GM12878 (cell line): ENCODE measurements at regions not wholly inside any gene's neighbourhood (a gene's known extent, or its start where the extent isn't known, plus 50 kb on each side); places are given as distances from the start of the nearest gene placed in this dataset.

Experiments
- ATAC-seq: fragments of 200-7000 bp; cut with Tn5 transposase; 3 replicates; pipeline ENCODE4 v1.9.1; 2020; ENCODE audit warnings: mild to moderate bottlenecking, moderate library complexity
- BruUV-seq: library from RNA; stranded (reverse); fragments of 400-500 nt; replicated peaks from 2 replicates; lab custom pipeline; 2021; lab: Mats Ljungman, UMichigan
- CTCF ChIA-PET: fragments of 300-600 bp; sonication (Branson Sonifier 250); formaldehyde crosslinking; extraction: SDS; loops from one replicate; lab custom pipeline; 2021; ENCODE audit warnings: inconsistent platforms; lab: Yijun Ruan, JAX
- POLR2A ChIA-PET: fragments of 350-600 bp; formaldehyde crosslinking; extraction: SDS; loops from one replicate; lab custom pipeline; 2021; ENCODE audit warnings: inconsistent platforms; lab: Charles Lee
- RAD21 ChIA-PET: fragments of 300-600 bp; sonication (Branson Sonifier 250); formaldehyde crosslinking; loops from one replicate; lab custom pipeline; 2023; ENCODE audit warnings: antibody characterized with exemption; ENCODE audit not compliant: unreplicated experiment; lab: Charles Lee
- SMC1A ChIA-PET: fragments of 300-600 bp; sonication (Branson Sonifier 250); formaldehyde crosslinking; loops from one replicate; lab custom pipeline; 2023; ENCODE audit not compliant: unreplicated experiment, uncharacterized antibody; lab: Charles Lee
- DNase-seq: peaks from one replicate; pipeline ENCODE4 v3.0.0-alpha.2; 2011; ENCODE audit warnings: low read depth, low spot score
- FAIRE-seq: peaks from 3 replicates; lab custom pipeline; 2011; peaks lifted over from hg19 to GRCh38; lab: Jason Lieb, UNC
- H2AFZ ChIP-seq: 2 replicates; pipeline ENCODE4 v1.6.0; 2011; ENCODE audit warnings: low read depth, low read length, control low read depth; ENCODE audit not compliant: control insufficient read depth
- H3K27ac ChIP-seq: 2 replicates; pipeline ENCODE4 v1.5.1; 2011; ENCODE audit warnings: control low read depth; ENCODE audit not compliant: control insufficient read depth, insufficient read depth
- H3K27me3 ChIP-seq, 2 experiments: replicated peaks in 1 of 2; 2 replicates each; pipeline versions ENCODE4 v1.6.0 to v1.6.1; 2011; ENCODE audit warnings: low read length in 1 of 2; ENCODE audit not compliant: control insufficient read depth in 2 of 2, insufficient read depth in 2 of 2
- H3K36me3 ChIP-seq, 2 experiments: 2 replicates each; pipeline ENCODE4 v1.5.1; 2011; ENCODE audit warnings: low read length in 1 of 2; ENCODE audit not compliant: control insufficient read depth in 2 of 2, insufficient read depth in 2 of 2
- H3K4me1 ChIP-seq: 2 replicates; pipeline ENCODE4 v1.6.1; 2011; ENCODE audit warnings: mild to moderate bottlenecking, low read length, moderate library complexity, mixed read lengths; ENCODE audit not compliant: control insufficient read depth, insufficient read depth
- H3K4me2 ChIP-seq: 2 replicates; pipeline ENCODE4 v1.6.0; 2011; ENCODE audit warnings: control low read depth; ENCODE audit not compliant: control insufficient read depth, insufficient read depth
- H3K4me3 ChIP-seq: fragments of 200-600 bp; sonication (generic); 2 replicates; pipeline ENCODE4 v1.5.1; 2016
- H3K79me2 ChIP-seq: 2 replicates; pipeline ENCODE4 v1.6.0; 2011; ENCODE audit warnings: low read length; ENCODE audit not compliant: control insufficient read depth, insufficient read depth
- H3K9ac ChIP-seq: 2 replicates; pipeline ENCODE4 v1.8.0; 2011; ENCODE audit warnings: low read length, control low read depth, mixed read lengths; ENCODE audit not compliant: control insufficient read depth, insufficient read depth
- H3K9me3 ChIP-seq: replicated peaks from 3 replicates; pipeline ENCODE4 v1.5.1; 2011; ENCODE audit warnings: mild to moderate bottlenecking, low read length; ENCODE audit not compliant: control insufficient read depth, insufficient read depth
- H4K20me1 ChIP-seq: 2 replicates; pipeline ENCODE4 v1.6.0; 2011; ENCODE audit not compliant: control insufficient read depth, insufficient read depth
- BACH1 ChIP-seq: fragments of 450-650 bp; IDR thresholded peaks from 2 replicates; pipeline ENCODE4 v1.6.1; 2017; ENCODE audit warnings: mild to moderate bottlenecking, borderline replicate concordance
- BRCA1 ChIP-seq: IDR thresholded peaks from 2 replicates; pipeline ENCODE4 v1.6.1; 2011; ENCODE audit warnings: low read depth, low read length, improper control_type of control experiment
- KLF5 ChIP-seq: fragments of 450-650 bp; IDR thresholded peaks from 2 replicates; pipeline ENCODE4 v1.6.1; 2014; ENCODE audit warnings: mild to moderate bottlenecking; ENCODE audit not compliant: partially characterized antibody
- MTA3 ChIP-seq: IDR thresholded peaks from 2 replicates; pipeline ENCODE4 v1.6.1; 2012; ENCODE audit warnings: low read length, inconsistent platforms, borderline replicate concordance
- NBN ChIP-seq: fragments of 450-650 bp; IDR thresholded peaks from 2 replicates; pipeline ENCODE4 v1.6.1; 2016
- NR2C2 ChIP-seq: IDR thresholded peaks from 2 replicates; pipeline ENCODE4 v1.6.1; 2011; ENCODE audit warnings: borderline replicate concordance, low read depth; ENCODE audit not compliant: control insufficient read depth, insufficient read length
- POU2F2 ChIP-seq: IDR thresholded peaks from 3 replicates; pipeline ENCODE4 v1.6.1; 2011; ENCODE audit warnings: low read depth, mild to moderate bottlenecking, low read length, borderline replicate concordance
- RAD21 ChIP-seq: IDR thresholded peaks from 2 replicates; pipeline ENCODE4 v1.6.1; 2011; ENCODE audit warnings: mild to moderate bottlenecking, low read depth, low read length, moderate library complexity; ENCODE audit not compliant: insufficient read depth
- RCOR1 ChIP-seq: conservative IDR thresholded peaks from 2 replicates; pipeline ENCODE4 v1.6.1; 2012; ENCODE audit warnings: low read depth, low read length, improper control_type of control experiment
- SIN3A ChIP-seq: IDR thresholded peaks from 2 replicates; pipeline ENCODE4 v1.6.1; 2012; ENCODE audit warnings: low read depth, low read length, improper control_type of control experiment
- SREBF1 ChIP-seq: IDR thresholded peaks from 2 replicates; pipeline ENCODE4 v1.6.1; 2012; ENCODE audit warnings: mild to moderate bottlenecking, low read length
- SUPT20H ChIP-seq: IDR thresholded peaks from 2 replicates; pipeline ENCODE4 v1.6.1; 2011; ENCODE audit warnings: low read depth, mild to moderate bottlenecking, low read length, moderate library complexity, borderline replicate concordance; ENCODE audit not compliant: control insufficient read depth
- TARDBP ChIP-seq: IDR thresholded peaks from 2 replicates; pipeline ENCODE4 v1.6.1; 2016; ENCODE audit warnings: borderline replicate concordance
- WGBS: methylation state at CpG from one replicate; pipeline ENCODE4 v1.1.6; 2016; ENCODE audit warnings: low lambda C conversion rate; ENCODE audit not compliant: insufficient replicate concordance, insufficient coverage; ENCODE audit errors: missing lambda C conversion rate; 5-methylcytosine and 5-hydroxymethylcytosine counted together
- in situ Hi-C: fragments of 300-500 bp; cut with MboI; formaldehyde crosslinking; loops from 9 replicates; pipeline ENCODE4 v1.14.3; 2018; ENCODE audit warnings: mixed read lengths
- intact Hi-C: fragments of 100-400 bp; cut with micrococcal nuclease; formaldehyde crosslinking; loops from one replicate; pipeline ENCODE4 v1.14.2; 2022; ENCODE audit not compliant: unreplicated experiment
- TF ChIP-seq, protein P1 (sequence below): fragments of 450-650 bp; IDR thresholded peaks from 2 replicates; pipeline ENCODE4 v1.6.1; 2016; ENCODE audit warnings: mild to moderate bottlenecking
- TF ChIP-seq, protein P2 (sequence below): IDR thresholded peaks from 2 replicates; pipeline ENCODE4 v1.6.1; 2011; ENCODE audit warnings: mild to moderate bottlenecking, low read depth, low read length, moderate library complexity; ENCODE audit not compliant: insufficient replicate concordance
- TF ChIP-seq, protein P3 (sequence below): IDR thresholded peaks from 2 replicates; pipeline ENCODE4 v1.6.1; 2011; ENCODE audit warnings: low read depth, low read length, improper control_type of control experiment, borderline replicate concordance
- TF ChIP-seq, protein P4 (sequence below), 3 experiments: IDR thresholded peaks in 2 of 3; conservative IDR thresholded peaks in 1 of 3; 2 replicates each; pipeline ENCODE4 v1.5.1; 2011; ENCODE audit warnings: low read depth in 3 of 3, low read length in 3 of 3, mild to moderate bottlenecking in 3 of 3, control low read depth in 2 of 3, moderate library complexity in 2 of 3, inconsistent platforms in 1 of 3, mixed read lengths in 1 of 3; ENCODE audit not compliant: control insufficient read depth in 2 of 3, insufficient read depth in 1 of 3; ENCODE audit errors: extremely low read depth in 1 of 3
- TF ChIP-seq, protein P5 (sequence below): IDR thresholded peaks from 2 replicates; pipeline ENCODE4 v1.6.1; 2011; ENCODE audit warnings: low read depth, mild to moderate bottlenecking, low read length, moderate library complexity, borderline replicate concordance; ENCODE audit errors: extremely low read depth

DNA sequence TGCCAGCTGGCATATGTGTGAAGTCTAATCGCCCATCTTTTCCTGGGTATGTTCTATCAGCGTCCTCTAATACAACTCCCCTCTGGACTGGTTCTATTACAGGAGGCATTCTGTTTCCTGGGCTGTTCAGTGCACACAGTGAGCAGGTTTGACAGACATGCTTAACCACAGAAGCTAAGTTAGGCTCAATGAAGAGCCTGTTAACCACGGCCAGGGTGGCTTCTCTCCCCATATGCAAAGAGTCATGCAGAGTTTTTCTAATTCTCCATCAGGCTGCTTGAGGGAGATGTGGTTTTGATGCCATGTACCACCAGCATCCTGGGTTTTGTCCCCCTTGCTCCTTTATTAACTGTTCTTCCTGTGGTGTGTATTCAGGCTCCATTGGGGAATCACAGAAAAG lies 57.2 kb upstream of the ALOX12 start:
- in situ Hi-C loops (no loop called here), intact Hi-C loops (loop anchor here (10.0 kb wide), 1 partner anchor 64 kb away; no protein-coding TSS in a partner anchor)
- Histone ChIP-seq H2AFZ (no peak overlapping the region; the same call in 1 of the 2 replicates), H3K4me1 (peaks cover 2% of the 10 kb centered on the region; the same call in 1 of the 2 replicates), H3K4me2 (0 out of 2 replicates have a peak overlapping the region, but pooled peaks have one; percentile 11), H3K9ac (no peak overlapping the region), H4K20me1 (no peaks in the 10 kb centered on the region), H3K27ac (no peak overlapping the region), H3K4me3 (no peak overlapping the region), H3K79me2 (no peaks in the 10 kb centered on the region), H3K27me3 (no peaks in the 10 kb centered on the region; a peak in 1 of 4 replicates), H3K36me3 (no peaks in the 10 kb centered on the region), H3K9me3 (peaks cover 3% of the 10 kb centered on the region; the same call in 1 of the 3 replicates)
- DNase-seq (peak; percentile 8), FAIRE-seq (peak; percentile 75), ATAC-seq (peak; percentile 50; the same call in 2 of the 3 replicates)
- no TSS peak for BruUV-seq
- RAD21 ChIA-PET = interaction anchor here (0.8 to 1.7 kb wide), 2 partner anchors 10 to 66 kb away, joined by 3 to 7 read pairs; no protein-coding TSS in a partner anchor
- POLR2A ChIA-PET = interaction anchor here (0.7 kb wide), 2 partner anchors 125 to 126 kb away, joined by 4 read pairs; no protein-coding TSS in a partner anchor
- 21% methylated on average over 3 of the region's 3 CpGs for WGBS
- CTCF ChIA-PET = interaction anchor here (0.8 to 1.1 kb wide), 6 partner anchors 24 to 259 kb away, joined by 3 to 4 read pairs (median 4); no protein-coding TSS in a partner anchor
- SMC1A ChIA-PET = interaction anchor here (0.8 to 1.0 kb wide), 2 partner anchors 28 to 66 kb away, joined by 3 read pairs; no protein-coding TSS in a partner anchor
- TF ChIP-seq SIN3A (no peak), SREBF1 (no peak), RAD21 (no peak), SUPT20H (no peak), BACH1 (no peak), POU2F2 (peak; percentile 53; the same call in 1 of the 3 replicates), RCOR1 (no peak), NBN (no peak), KLF5 (no peak), NR2C2 (no peak), TARDBP (no peak), BRCA1 (no peak), MTA3 (no peak)
- TF ChIP-seq, protein P1, sequence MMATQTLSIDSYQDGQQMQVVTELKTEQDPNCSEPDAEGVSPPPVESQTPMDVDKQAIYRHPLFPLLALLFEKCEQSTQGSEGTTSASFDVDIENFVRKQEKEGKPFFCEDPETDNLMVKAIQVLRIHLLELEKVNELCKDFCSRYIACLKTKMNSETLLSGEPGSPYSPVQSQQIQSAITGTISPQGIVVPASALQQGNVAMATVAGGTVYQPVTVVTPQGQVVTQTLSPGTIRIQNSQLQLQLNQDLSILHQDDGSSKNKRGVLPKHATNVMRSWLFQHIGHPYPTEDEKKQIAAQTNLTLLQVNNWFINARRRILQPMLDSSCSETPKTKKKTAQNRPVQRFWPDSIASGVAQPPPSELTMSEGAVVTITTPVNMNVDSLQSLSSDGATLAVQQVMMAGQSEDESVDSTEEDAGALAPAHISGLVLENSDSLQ = peak; percentile 86
- TF ChIP-seq, protein P2, sequence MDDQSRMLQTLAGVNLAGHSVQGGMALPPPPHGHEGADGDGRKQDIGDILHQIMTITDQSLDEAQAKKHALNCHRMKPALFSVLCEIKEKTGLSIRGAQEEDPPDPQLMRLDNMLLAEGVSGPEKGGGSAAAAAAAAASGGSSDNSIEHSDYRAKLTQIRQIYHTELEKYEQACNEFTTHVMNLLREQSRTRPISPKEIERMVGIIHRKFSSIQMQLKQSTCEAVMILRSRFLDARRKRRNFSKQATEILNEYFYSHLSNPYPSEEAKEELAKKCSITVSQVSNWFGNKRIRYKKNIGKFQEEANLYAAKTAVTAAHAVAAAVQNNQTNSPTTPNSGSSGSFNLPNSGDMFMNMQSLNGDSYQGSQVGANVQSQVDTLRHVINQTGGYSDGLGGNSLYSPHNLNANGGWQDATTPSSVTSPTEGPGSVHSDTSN = peak; percentile 69
- TF ChIP-seq, protein P3, sequence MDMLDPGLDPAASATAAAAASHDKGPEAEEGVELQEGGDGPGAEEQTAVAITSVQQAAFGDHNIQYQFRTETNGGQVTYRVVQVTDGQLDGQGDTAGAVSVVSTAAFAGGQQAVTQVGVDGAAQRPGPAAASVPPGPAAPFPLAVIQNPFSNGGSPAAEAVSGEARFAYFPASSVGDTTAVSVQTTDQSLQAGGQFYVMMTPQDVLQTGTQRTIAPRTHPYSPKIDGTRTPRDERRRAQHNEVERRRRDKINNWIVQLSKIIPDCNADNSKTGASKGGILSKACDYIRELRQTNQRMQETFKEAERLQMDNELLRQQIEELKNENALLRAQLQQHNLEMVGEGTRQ = no peak
- TF ChIP-seq, protein P4, sequence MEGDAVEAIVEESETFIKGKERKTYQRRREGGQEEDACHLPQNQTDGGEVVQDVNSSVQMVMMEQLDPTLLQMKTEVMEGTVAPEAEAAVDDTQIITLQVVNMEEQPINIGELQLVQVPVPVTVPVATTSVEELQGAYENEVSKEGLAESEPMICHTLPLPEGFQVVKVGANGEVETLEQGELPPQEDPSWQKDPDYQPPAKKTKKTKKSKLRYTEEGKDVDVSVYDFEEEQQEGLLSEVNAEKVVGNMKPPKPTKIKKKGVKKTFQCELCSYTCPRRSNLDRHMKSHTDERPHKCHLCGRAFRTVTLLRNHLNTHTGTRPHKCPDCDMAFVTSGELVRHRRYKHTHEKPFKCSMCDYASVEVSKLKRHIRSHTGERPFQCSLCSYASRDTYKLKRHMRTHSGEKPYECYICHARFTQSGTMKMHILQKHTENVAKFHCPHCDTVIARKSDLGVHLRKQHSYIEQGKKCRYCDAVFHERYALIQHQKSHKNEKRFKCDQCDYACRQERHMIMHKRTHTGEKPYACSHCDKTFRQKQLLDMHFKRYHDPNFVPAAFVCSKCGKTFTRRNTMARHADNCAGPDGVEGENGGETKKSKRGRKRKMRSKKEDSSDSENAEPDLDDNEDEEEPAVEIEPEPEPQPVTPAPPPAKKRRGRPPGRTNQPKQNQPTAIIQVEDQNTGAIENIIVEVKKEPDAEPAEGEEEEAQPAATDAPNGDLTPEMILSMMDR (IDR thresholded peaks at IDR 0.05 in 2 of 3, conservative IDR thresholded peaks at IDR 0.05 in 1 of 3; ENCODE audit: control insufficient read depth in 2 of 3, extremely low read depth in 1 of 3, insufficient read depth in 1 of 3, low read depth in 3 of 3, low read length in 3 of 3) = no peak
- TF ChIP-seq, protein P5, sequence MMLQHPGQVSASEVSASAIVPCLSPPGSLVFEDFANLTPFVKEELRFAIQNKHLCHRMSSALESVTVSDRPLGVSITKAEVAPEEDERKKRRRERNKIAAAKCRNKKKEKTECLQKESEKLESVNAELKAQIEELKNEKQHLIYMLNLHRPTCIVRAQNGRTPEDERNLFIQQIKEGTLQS = no peak
